Endodermal cell (in vitro differentiated cells): ENCODE measurements at regions not wholly inside any gene's neighbourhood (a gene's known extent, or its start where the extent isn't known, plus 50 kb on each side); places are given as distances from the start of the nearest gene placed in this dataset.

Source experiments
- DNase-seq: peaks from one replicate; pipeline ENCODE4 v3.0.0-alpha.2; 2017
- H3K27ac ChIP-seq: 2 replicates; pipeline ENCODE4 v1.5.1; 2013; ENCODE audit warnings: mild to moderate bottlenecking, low read depth, low read length, moderate library complexity
- H3K27me3 ChIP-seq: 2 replicates; pipeline ENCODE4 v1.6.1; 2013; ENCODE audit warnings: mild to moderate bottlenecking, low read length, moderate library complexity; ENCODE audit not compliant: insufficient read depth, control insufficient read depth, poor library complexity, severe bottlenecking
- H3K36me3 ChIP-seq: 2 replicates; pipeline ENCODE4 v1.7.0; 2013; ENCODE audit warnings: mild to moderate bottlenecking, low read length, moderate library complexity; ENCODE audit not compliant: control insufficient read depth, insufficient read depth
- H3K4me1 ChIP-seq: one replicate; pipeline ENCODE4 v1.7.0; 2013; ENCODE audit warnings: low read length; ENCODE audit not compliant: control insufficient read depth, insufficient read depth
- H3K4me3 ChIP-seq: 2 replicates; pipeline ENCODE4 v1.5.1; 2013; ENCODE audit warnings: mild to moderate bottlenecking, low read length, moderate library complexity
- H3K9ac ChIP-seq: 2 replicates; pipeline ENCODE4 v1.6.1; 2013; ENCODE audit warnings: mild to moderate bottlenecking, low read length, moderate library complexity; ENCODE audit not compliant: poor library complexity, severe bottlenecking; ENCODE audit errors: extremely low read depth
- H3K9me3 ChIP-seq: 2 replicates; pipeline ENCODE4 v1.6.1; 2013; ENCODE audit warnings: mild to moderate bottlenecking, low read length, moderate library complexity; ENCODE audit not compliant: control insufficient read depth
- H3K27ac Mint-ChIP-seq: 2 replicates; pipeline ENCODE4 v1.8.0; 2020; ENCODE audit warnings: mixed read lengths
- H3K27me3 Mint-ChIP-seq: 2 replicates; pipeline ENCODE4 v1.8.0; 2021; ENCODE audit warnings: mild to moderate bottlenecking, mixed read lengths; ENCODE audit not compliant: insufficient read depth
- H3K36me3 Mint-ChIP-seq: 2 replicates; pipeline ENCODE4 v1.8.0; 2020; ENCODE audit warnings: low read depth, mixed read lengths
- H3K4me1 Mint-ChIP-seq: 2 replicates; pipeline ENCODE4 v1.8.0; 2020; ENCODE audit warnings: mixed read lengths
- H3K4me3 Mint-ChIP-seq: 2 replicates; pipeline ENCODE4 v1.8.0; 2020; ENCODE audit warnings: mild to moderate bottlenecking, moderate library complexity, mixed read lengths
- H3K9me3 Mint-ChIP-seq: 2 replicates; pipeline ENCODE4 v1.8.0; 2020; ENCODE audit warnings: mild to moderate bottlenecking, mixed read lengths
- CTCF ChIP-seq: fragments of 200-600 bp; sonication (generic); conservative IDR thresholded peaks from 2 replicates; pipeline ENCODE4 v1.5.0; 2021; ENCODE audit warnings: antibody characterized with exemption, mild to moderate bottlenecking
- WGBS, 2 experiments: methylation state at CpG; one replicate each; pipeline versions ENCODE4 v1.1.5 to v1.1.7; 2013; ENCODE audit warnings: missing lambda C conversion rate in 2 of 2, mixed read lengths in 1 of 2; ENCODE audit not compliant: insufficient coverage in 1 of 2, insufficient read length in 1 of 2; 5-methylcytosine and 5-hydroxymethylcytosine counted together

GRCh38 chr5:92912283-92912682 lies 668.7 kb downstream of the NR2F1-AS1 start:
- H3K27ac Mint-ChIP-seq, result no peak overlapping the region

GRCh38 chr5:92911851-92912250 lies 669.2 kb downstream of the NR2F1-AS1 start:
- peaks cover 21% of the 10 kb centered on the region for H3K4me1 Mint-ChIP-seq
- no peaks in the 10 kb centered on the region for H3K9me3 Mint-ChIP-seq
- no peak overlapping the region for H3K4me3 ChIP-seq
- H3K36me3 ChIP-seq, result no peaks in the 10 kb centered on the region
- peak overlapping the region; percentile 35 for H3K27ac ChIP-seq
- no peaks in the 10 kb centered on the region for H3K9me3 ChIP-seq
- no peak overlapping the region for H3K4me3 Mint-ChIP-seq
- DNase-seq, result no peak
- no peak for TF ChIP-seq CTCF
- H3K27me3 ChIP-seq, result no peaks in the 10 kb centered on the region
- no peaks in the 10 kb centered on the region for H3K36me3 Mint-ChIP-seq
- no peaks in the 10 kb centered on the region for H3K4me1 ChIP-seq
- no peaks in the 10 kb centered on the region for H3K27me3 Mint-ChIP-seq
- H3K27ac Mint-ChIP-seq, result no peak overlapping the region
- H3K9ac ChIP-seq, result no peak overlapping the region
- 83% methylated on average over 1 of the region's 1 CpG; no CpG with 5 or more reads in 1 of the 2 experiments for WGBS, 2 experiments

More at GRCh38 chr5:92912283-92912682, 668.7 kb downstream of the NR2F1-AS1 start:
- no peak for TF ChIP-seq CTCF
- no peaks in the 10 kb centered on the region for H3K9me3 Mint-ChIP-seq
- no peak overlapping the region for H3K4me3 Mint-ChIP-seq
- Histone ChIP-seq H3K27ac (peak overlapping the region; percentile 35), H3K9me3 (no peaks in the 10 kb centered on the region), H3K9ac (no peak overlapping the region), H3K4me3 (no peak overlapping the region), H3K4me1 (no peaks in the 10 kb centered on the region), H3K36me3 (no peaks in the 10 kb centered on the region), H3K27me3 (no peaks in the 10 kb centered on the region)
- no peaks in the 10 kb centered on the region for H3K36me3 Mint-ChIP-seq
- 82 to 100% methylated on average over 1 of the region's 1 CpG for WGBS, 2 experiments
- H3K27me3 Mint-ChIP-seq, result no peaks in the 10 kb centered on the region
- peaks cover 21% of the 10 kb centered on the region for H3K4me1 Mint-ChIP-seq
- no peak for DNase-seq

- no peaks in the 10 kb centered on the region for H3K27me3 Mint-ChIP-seq
- Histone ChIP-seq H3K9ac (no peak overlapping the region), H3K27me3 (no peaks in the 10 kb centered on the region), H3K4me3 (no peak overlapping the region), H3K27ac (no peak overlapping the region), H3K36me3 (no peaks in the 10 kb centered on the region), H3K9me3 (no peaks in the 10 kb centered on the region), H3K4me1 (no peaks in the 10 kb centered on the region)
- TF ChIP-seq CTCF, result no peak
- DNase-seq, result no peak
- no peak overlapping the region for H3K27ac Mint-ChIP-seq
- no peaks in the 10 kb centered on the region for H3K9me3 Mint-ChIP-seq
- H3K4me1 Mint-ChIP-seq, result peaks cover 21% of the 10 kb centered on the region
- no peaks in the 10 kb centered on the region for H3K36me3 Mint-ChIP-seq
- no peak overlapping the region for H3K4me3 Mint-ChIP-seq
Measured at GRCh38 chr5:92911293-92911692, 669.7 kb downstream of the NR2F1-AS1 start.
